HepG2 (cell line): ENCODE measurements at regions not wholly inside any gene's neighbourhood (a gene's known extent, or its start where the extent isn't known, plus 50 kb on each side); places are given as distances from the start of the nearest gene placed in this dataset.

Experiments used
- ESRRA ChIP-seq: sonication (generic); formaldehyde crosslinking; IDR thresholded peaks from 2 replicates; pipeline ENCODE4 v1.5.1; 2020; ENCODE audit warnings: mild to moderate bottlenecking, low read depth, missing genetic modification reagents
- PAF1 ChIP-seq: IDR thresholded peaks from 2 replicates; pipeline ENCODE4 v1.6.1; 2016; ENCODE audit warnings: missing genetic modification reagents, missing compliant biosample characterization
- POLR2A ChIP-seq, 2 experiments: IDR thresholded peaks; 2 replicates each; pipeline ENCODE4 v1.6.1; 2011; ENCODE audit warnings: low read depth in 2 of 2, low read length in 2 of 2, mild to moderate bottlenecking in 1 of 2, moderate library complexity in 1 of 2; ENCODE audit not compliant: insufficient read depth in 1 of 2
- POLR2AphosphoS2 ChIP-seq: IDR thresholded peaks from 2 replicates; pipeline ENCODE4 v1.6.1; 2011; ENCODE audit warnings: low read depth, low read length, improper control_type of control experiment
- SUZ12 ChIP-seq: fragments of 150-350 bp; IDR thresholded peaks from 2 replicates; pipeline ENCODE4 v1.6.1; 2014; ENCODE audit warnings: low read depth, low read length
- ZKSCAN1 ChIP-seq: fragments of 150-350 bp; IDR thresholded peaks from 2 replicates; pipeline ENCODE4 v1.6.1; 2014; ENCODE audit warnings: low read length
- ZNF274 ChIP-seq: sonication (generic); formaldehyde crosslinking; IDR thresholded peaks from 2 replicates; pipeline ENCODE4 v1.5.1; 2020; ENCODE audit warnings: mild to moderate bottlenecking, missing genetic modification reagents
- ZNF30 ChIP-seq: sonication (generic); formaldehyde crosslinking; IDR thresholded peaks from 2 replicates; pipeline ENCODE4 v1.5.0; 2020; ENCODE audit warnings: mild to moderate bottlenecking, missing genetic modification reagents
- ZNF577 ChIP-seq: sonication (generic); formaldehyde crosslinking; IDR thresholded peaks from 2 replicates; pipeline ENCODE4 v1.4.0; 2020; ENCODE audit warnings: mild to moderate bottlenecking, low read depth, missing genetic modification reagents, borderline replicate concordance
- TF ChIP-seq, protein P1 (sequence below): IDR thresholded peaks from 2 replicates; pipeline ENCODE4 v1.6.1; 2016; ENCODE audit warnings: low read depth, borderline replicate concordance
- TF ChIP-seq, protein P2 (sequence below): sonication (generic); formaldehyde crosslinking; IDR thresholded peaks from 2 replicates; pipeline ENCODE4 v1.5.0; 2020; ENCODE audit warnings: missing genetic modification reagents
- TF ChIP-seq, protein P3 (sequence below): sonication (generic); formaldehyde crosslinking; IDR thresholded peaks from 2 replicates; pipeline ENCODE4 v1.5.0; 2020; ENCODE audit warnings: mild to moderate bottlenecking, missing genetic modification reagents, moderate library complexity

DNA sequence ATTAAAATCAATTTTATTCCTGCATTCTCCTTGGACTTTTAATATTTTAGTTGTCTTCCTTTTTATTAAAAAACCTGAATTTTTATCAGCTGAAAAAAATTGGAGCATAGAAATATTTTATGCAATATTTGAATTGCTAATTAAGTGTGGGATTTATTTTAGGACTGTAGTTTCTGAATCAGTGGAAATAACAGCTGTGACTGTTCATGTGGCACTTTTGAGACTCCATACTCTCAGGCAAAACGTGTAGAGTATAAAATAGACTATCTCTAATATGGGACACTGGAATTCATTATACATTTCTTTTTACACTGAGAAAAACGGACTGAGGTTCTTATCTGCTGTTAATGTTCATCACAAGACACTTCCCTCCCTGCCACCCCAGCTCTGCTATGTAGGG, 558.3 kb upstream of the TPK1 start:
- TF ChIP-seq ZNF577 = no peak
- TF ChIP-seq, protein P1, sequence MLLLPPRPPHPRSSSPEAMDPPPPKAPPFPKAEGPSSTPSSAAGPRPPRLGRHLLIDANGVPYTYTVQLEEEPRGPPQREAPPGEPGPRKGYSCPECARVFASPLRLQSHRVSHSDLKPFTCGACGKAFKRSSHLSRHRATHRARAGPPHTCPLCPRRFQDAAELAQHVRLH (CRISPR knock-in tag) = no peak
- TF ChIP-seq, protein P2, sequence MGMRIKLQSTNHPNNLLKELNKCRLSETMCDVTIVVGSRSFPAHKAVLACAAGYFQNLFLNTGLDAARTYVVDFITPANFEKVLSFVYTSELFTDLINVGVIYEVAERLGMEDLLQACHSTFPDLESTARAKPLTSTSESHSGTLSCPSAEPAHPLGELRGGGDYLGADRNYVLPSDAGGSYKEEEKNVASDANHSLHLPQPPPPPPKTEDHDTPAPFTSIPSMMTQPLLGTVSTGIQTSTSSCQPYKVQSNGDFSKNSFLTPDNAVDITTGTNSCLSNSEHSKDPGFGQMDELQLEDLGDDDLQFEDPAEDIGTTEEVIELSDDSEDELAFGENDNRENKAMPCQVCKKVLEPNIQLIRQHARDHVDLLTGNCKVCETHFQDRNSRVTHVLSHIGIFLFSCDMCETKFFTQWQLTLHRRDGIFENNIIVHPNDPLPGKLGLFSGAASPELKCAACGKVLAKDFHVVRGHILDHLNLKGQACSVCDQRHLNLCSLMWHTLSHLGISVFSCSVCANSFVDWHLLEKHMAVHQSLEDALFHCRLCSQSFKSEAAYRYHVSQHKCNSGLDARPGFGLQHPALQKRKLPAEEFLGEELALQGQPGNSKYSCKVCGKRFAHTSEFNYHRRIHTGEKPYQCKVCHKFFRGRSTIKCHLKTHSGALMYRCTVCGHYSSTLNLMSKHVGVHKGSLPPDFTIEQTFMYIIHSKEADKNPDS = no peak
- TF ChIP-seq, protein P3, sequence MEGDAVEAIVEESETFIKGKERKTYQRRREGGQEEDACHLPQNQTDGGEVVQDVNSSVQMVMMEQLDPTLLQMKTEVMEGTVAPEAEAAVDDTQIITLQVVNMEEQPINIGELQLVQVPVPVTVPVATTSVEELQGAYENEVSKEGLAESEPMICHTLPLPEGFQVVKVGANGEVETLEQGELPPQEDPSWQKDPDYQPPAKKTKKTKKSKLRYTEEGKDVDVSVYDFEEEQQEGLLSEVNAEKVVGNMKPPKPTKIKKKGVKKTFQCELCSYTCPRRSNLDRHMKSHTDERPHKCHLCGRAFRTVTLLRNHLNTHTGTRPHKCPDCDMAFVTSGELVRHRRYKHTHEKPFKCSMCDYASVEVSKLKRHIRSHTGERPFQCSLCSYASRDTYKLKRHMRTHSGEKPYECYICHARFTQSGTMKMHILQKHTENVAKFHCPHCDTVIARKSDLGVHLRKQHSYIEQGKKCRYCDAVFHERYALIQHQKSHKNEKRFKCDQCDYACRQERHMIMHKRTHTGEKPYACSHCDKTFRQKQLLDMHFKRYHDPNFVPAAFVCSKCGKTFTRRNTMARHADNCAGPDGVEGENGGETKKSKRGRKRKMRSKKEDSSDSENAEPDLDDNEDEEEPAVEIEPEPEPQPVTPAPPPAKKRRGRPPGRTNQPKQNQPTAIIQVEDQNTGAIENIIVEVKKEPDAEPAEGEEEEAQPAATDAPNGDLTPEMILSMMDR (CRISPR knock-in tag) = no peak
- TF ChIP-seq ZKSCAN1 = no peak
- no peak for TF ChIP-seq ESRRA (CRISPR knock-in tag)
- TF ChIP-seq PAF1 (CRISPR knock-in tag) = no peak
- TF ChIP-seq SUZ12 = no peak
- TF ChIP-seq ZNF30 (CRISPR knock-in tag) = no peak
- no peak for TF ChIP-seq ZNF274 (CRISPR knock-in tag)
- TF ChIP-seq POLR2AphosphoS2 = no peak
- no peak for TF ChIP-seq POLR2A (IDR thresholded peaks at IDR 0.05; ENCODE audit: insufficient read depth in 1 of 2, low read depth in 2 of 2, low read length in 2 of 2)
